Left lobe of liver (tissue), 2 donors: ENCODE measurements at regions not wholly inside any gene's neighbourhood (a gene's known extent, or its start where the extent isn't known, plus 50 kb on each side); places are given as distances from the start of the nearest gene placed in this dataset.
A peak's percentile ranks its signal among the peaks of the same experiment; 100 is the strongest.

Source experiments
- ATAC-seq: fragments of 200-7000 bp; cut with Tn5 transposase; one replicate; pipeline ENCODE4 v1.9.1; 2020; ENCODE audit warnings: mild to moderate bottlenecking, moderate library complexity
- DNase-seq: peaks from one replicate; pipeline ENCODE4 v3.0.0-alpha.2; 2020; ENCODE audit warnings: low spot score
- donor health status: DM: no; HTN: no; CAD: no; lungs with moderate emphysema.
- donor health status: DM: no; HTN: yes; CAD: no.

GRCh38 chr5:7000310-7000709 is 287.1 kb downstream of the TENT4A start:
- DNase-seq (no peak), ATAC-seq (no peak)

GRCh38 chr5:7010591-7010990 is 297.4 kb downstream of the TENT4A start:
- ATAC-seq (no peak), DNase-seq (no peak)

GRCh38 chr5:7012057-7012456 is 298.8 kb downstream of the TENT4A start:
- no peak for ATAC-seq

GRCh38 chr5:7014611-7015010 is 301.4 kb downstream of the TENT4A start:
- no peak for ATAC-seq

More at GRCh38 chr5:7012057-7012456, 298.8 kb downstream of the TENT4A start:
- DNase-seq: no peak

GRCh38 chr5:7015586-7016256 is 302.5 kb downstream of the TENT4A start:
- ATAC-seq (peak; percentile 73), DNase-seq (no peak)

More at GRCh38 chr5:7014611-7015010, 301.4 kb downstream of the TENT4A start:
- DNase-seq: no peak

- ATAC-seq: no peak
- DNase-seq: no peak
Measured at GRCh38 chr5:7016999-7017747, 303.9 kb downstream of the TENT4A start.

- DNase-seq (no peak), ATAC-seq (no peak)
Measured at GRCh38 chr5:7018198-7018597, 305.0 kb downstream of the TENT4A start.

- no peak for DNase-seq
- ATAC-seq: no peak
Measured at GRCh38 chr5:7018601-7019000, 305.4 kb downstream of the TENT4A start.

- no peak for ATAC-seq
Measured at GRCh38 chr5:7036192-7036835, 323.1 kb downstream of the TENT4A start.

GRCh38 chr5:7039074-7039473 is 325.8 kb downstream of the TENT4A start:
- ATAC-seq (no peak), DNase-seq (no peak)

More at GRCh38 chr5:7036192-7036835, 323.1 kb downstream of the TENT4A start:
- DNase-seq: no peak

GRCh38 chr5:7040111-7040510 is 326.9 kb downstream of the TENT4A start:
- no peak for ATAC-seq
- DNase-seq: no peak

- ATAC-seq (no peak), DNase-seq (no peak)
Measured at GRCh38 chr5:7043797-7044196, 330.6 kb downstream of the TENT4A start.

GRCh38 chr5:7047511-7048261 is 334.5 kb downstream of the TENT4A start:
- ATAC-seq (peak; percentile 98), DNase-seq (peak; percentile 76)

- DNase-seq (no peak), ATAC-seq (no peak)
Measured at GRCh38 chr5:7050986-7051385, 337.8 kb downstream of the TENT4A start.

- peak; percentile 17 for ATAC-seq
- no peak for DNase-seq
Measured at GRCh38 chr5:7053125-7053524, 339.9 kb downstream of the TENT4A start.

- DNase-seq: no peak
- ATAC-seq: peak; percentile 68
Measured at GRCh38 chr5:7053528-7054209, 340.4 kb downstream of the TENT4A start.

GRCh38 chr5:7066471-7067235 is 329.3 kb upstream of the ADCY2 start:
- DNase-seq (no peak), ATAC-seq (no peak)

GRCh38 chr5:7068156-7068555 is 327.8 kb upstream of the ADCY2 start:
- DNase-seq: no peak
- ATAC-seq: no peak

GRCh38 chr5:7068899-7069298 is 327.0 kb upstream of the ADCY2 start:
- ATAC-seq (no peak), DNase-seq (no peak)

GRCh38 chr5:7072188-7072587 is 323.8 kb upstream of the ADCY2 start:
- no peak for DNase-seq
- no peak for ATAC-seq
